ENCODE measurements at regions not wholly inside any gene's neighbourhood (a gene's known extent, or its start where the extent isn't known, plus 50 kb on each side); places are given as distances from the start of the nearest gene placed in this dataset.

- no peak for TF ChIP-seq EZH2 (IDR thresholded peaks at IDR 0.05; ENCODE audit: borderline replicate concordance, low read length)
- TF ChIP-seq, protein P1, sequence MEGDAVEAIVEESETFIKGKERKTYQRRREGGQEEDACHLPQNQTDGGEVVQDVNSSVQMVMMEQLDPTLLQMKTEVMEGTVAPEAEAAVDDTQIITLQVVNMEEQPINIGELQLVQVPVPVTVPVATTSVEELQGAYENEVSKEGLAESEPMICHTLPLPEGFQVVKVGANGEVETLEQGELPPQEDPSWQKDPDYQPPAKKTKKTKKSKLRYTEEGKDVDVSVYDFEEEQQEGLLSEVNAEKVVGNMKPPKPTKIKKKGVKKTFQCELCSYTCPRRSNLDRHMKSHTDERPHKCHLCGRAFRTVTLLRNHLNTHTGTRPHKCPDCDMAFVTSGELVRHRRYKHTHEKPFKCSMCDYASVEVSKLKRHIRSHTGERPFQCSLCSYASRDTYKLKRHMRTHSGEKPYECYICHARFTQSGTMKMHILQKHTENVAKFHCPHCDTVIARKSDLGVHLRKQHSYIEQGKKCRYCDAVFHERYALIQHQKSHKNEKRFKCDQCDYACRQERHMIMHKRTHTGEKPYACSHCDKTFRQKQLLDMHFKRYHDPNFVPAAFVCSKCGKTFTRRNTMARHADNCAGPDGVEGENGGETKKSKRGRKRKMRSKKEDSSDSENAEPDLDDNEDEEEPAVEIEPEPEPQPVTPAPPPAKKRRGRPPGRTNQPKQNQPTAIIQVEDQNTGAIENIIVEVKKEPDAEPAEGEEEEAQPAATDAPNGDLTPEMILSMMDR (conservative IDR thresholded peaks at IDR 0.05 in 1 of 2, IDR thresholded peaks at IDR 0.05 in 1 of 2; ENCODE audit: extremely low read depth in 1 of 2, insufficient read depth in 1 of 2, low read depth in 1 of 2, low read length in 2 of 2): no peak
Observed at GRCh38 chr9:73054091-73054490, 97.6 kb upstream of the ANXA1 start.
